Heart left ventricle (tissue), 13 donors: ENCODE measurements at regions not wholly inside any gene's neighbourhood (a gene's known extent, or its start where the extent isn't known, plus 50 kb on each side); places are given as distances from the start of the nearest gene placed in this dataset.

Experiments used
- POLR2A ChIP-seq, 2 donors: fragments of 450-650 bp; IDR thresholded peaks; one replicate each; pipeline ENCODE4 v1.6.1; 2017; ENCODE audit warnings: antibody characterized with exemption in 2 of 2, mild to moderate bottlenecking in 2 of 2, moderate library complexity in 2 of 2
- TF ChIP-seq, protein P1 (sequence below), 12 donors: fragments of 200-600 bp; sonication (generic) in 4 of 12; IDR thresholded peaks; one replicate each; pipeline versions ENCODE4 v1.5.0 to v1.8.0; 2018 to 2022; ENCODE audit warnings: antibody characterized with exemption in 12 of 12, mild to moderate bottlenecking in 5 of 12
- donor health status: ischemic (EF 13 %, LVEDD 7.1; RV severe dilation, severe dysfunction).
- donor health status: DM: no; HTN: yes; CAD: no.
- donor health status: DM: no; HTN: no; CAD: no.
- donor health status: ischemic (EF 25% LVEDD 6.9; RV normal size, moderate dysfunction).
- donor health status: ischemic (EF 25% LVEDD 5.7; RV mildly dilated, moderate dysfunction).
- donor health status: ischemic (EF 35%, LVEDD 5.7; RV mildly dilated, moderate dysfunction).
- donor health status: nonischemic (EF 11% LVEDD 7.7; RV severe dilation, severe dysfunction).
- donor health status: DM: yes; HTN: yes; CAD: no.
- donor health status: PGD.
- donor health status: ischemic (EF 29% LVEDD 5.4; RV normal size, mild dysfunction).
- donor health status: nonischemic (EF 23%, LVEDD 6.1; RV moderate dilation, normal function).

DNA sequence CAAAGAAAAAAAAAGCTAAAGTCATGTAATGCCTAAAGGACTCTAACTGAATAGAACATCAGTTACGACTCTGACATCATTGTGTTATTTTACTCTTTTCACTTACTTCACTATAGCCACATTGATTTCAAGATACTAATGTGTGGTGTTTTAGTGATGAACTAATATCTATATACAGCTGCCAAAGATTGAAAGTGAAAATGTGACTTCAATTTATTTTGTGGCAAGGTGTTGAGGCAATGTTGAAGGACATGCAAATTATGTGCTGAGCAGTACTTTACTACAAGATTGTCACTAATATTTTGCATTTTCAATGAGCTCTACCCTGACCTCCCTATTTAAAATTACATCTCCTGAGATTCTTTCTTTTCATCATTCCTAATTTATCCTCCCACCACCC lies 1911.9 kb upstream of the PCDH20 start:
- TF ChIP-seq, protein P1, sequence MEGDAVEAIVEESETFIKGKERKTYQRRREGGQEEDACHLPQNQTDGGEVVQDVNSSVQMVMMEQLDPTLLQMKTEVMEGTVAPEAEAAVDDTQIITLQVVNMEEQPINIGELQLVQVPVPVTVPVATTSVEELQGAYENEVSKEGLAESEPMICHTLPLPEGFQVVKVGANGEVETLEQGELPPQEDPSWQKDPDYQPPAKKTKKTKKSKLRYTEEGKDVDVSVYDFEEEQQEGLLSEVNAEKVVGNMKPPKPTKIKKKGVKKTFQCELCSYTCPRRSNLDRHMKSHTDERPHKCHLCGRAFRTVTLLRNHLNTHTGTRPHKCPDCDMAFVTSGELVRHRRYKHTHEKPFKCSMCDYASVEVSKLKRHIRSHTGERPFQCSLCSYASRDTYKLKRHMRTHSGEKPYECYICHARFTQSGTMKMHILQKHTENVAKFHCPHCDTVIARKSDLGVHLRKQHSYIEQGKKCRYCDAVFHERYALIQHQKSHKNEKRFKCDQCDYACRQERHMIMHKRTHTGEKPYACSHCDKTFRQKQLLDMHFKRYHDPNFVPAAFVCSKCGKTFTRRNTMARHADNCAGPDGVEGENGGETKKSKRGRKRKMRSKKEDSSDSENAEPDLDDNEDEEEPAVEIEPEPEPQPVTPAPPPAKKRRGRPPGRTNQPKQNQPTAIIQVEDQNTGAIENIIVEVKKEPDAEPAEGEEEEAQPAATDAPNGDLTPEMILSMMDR (IDR thresholded peaks at IDR 0.05) = no peak
- TF ChIP-seq POLR2A (IDR thresholded peaks at IDR 0.05) = no peak
